Uterus (tissue), 2 donors: ENCODE measurements at regions not wholly inside any gene's neighbourhood (a gene's known extent, or its start where the extent isn't known, plus 50 kb on each side); places are given as distances from the start of the nearest gene placed in this dataset.

Source experiments
- CTCF ChIP-seq, 4 experiments: fragments of 200-600 bp in 2 of 4; fragments of 450-650 bp in 2 of 4; sonication (generic) in 2 of 4; IDR thresholded peaks; one replicate each; pipeline ENCODE4 v1.5.1; 2016 to 2019; ENCODE audit warnings: antibody characterized with exemption in 4 of 4, mild to moderate bottlenecking in 2 of 4, moderate library complexity in 1 of 4
- POLR2A ChIP-seq, 2 donors: fragments of 450-650 bp; IDR thresholded peaks; one replicate each; pipeline ENCODE4 v1.6.1; 2016; ENCODE audit warnings: antibody characterized with exemption in 2 of 2, mild to moderate bottlenecking in 1 of 2, moderate library complexity in 1 of 2

GRCh38 chr2:210919128-210919527 is 362.7 kb downstream of the CPS1 start:
- TF ChIP-seq CTCF (IDR thresholded peaks at IDR 0.05) (no peak), POLR2A (IDR thresholded peaks at IDR 0.05) (no peak)
